ENCODE measurements at regions not wholly inside any gene's neighbourhood (a gene's known extent, or its start where the extent isn't known, plus 50 kb on each side); places are given as distances from the start of the nearest gene placed in this dataset.

DNA sequence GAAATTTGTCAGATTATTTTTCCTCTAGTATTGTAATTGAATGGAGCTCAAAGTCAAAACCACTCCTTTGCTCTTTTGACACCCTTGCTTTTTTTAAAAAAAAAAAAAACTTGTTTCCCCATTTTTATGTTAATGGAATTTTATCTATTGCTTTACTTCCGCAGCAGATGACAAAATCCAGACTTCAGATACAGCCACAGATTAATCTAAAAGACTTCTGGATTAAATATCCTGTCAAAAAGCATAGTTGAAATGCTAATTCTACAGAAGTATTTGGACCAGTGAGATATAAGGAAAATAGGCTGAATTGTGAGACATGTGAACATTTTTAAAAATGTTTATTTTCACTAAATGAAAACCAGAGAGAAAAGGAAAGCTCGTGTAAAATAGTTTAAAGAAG, 341.4 kb downstream of the BMP2 start:
- H3K27me3 Mint-ChIP-seq (ENCODE audit: low read depth): no peaks in the 10 kb centered on the region
- intact Hi-C loops (cut with micrococcal nuclease): no loop called here
- peaks cover 1% of the 10 kb centered on the region for H3K9me3 Mint-ChIP-seq
- H3K4me3 Mint-ChIP-seq: no peak overlapping the region
- no peak overlapping the region for H3K27ac Mint-ChIP-seq
- H3K36me3 Mint-ChIP-seq (ENCODE audit: low read depth): no peaks in the 10 kb centered on the region
- no peak for DNase-seq
- CTCF ChIA-PET: no interaction called here
- no peaks in the 10 kb centered on the region for H3K4me1 Mint-ChIP-seq (ENCODE audit: low read depth)

DNA sequence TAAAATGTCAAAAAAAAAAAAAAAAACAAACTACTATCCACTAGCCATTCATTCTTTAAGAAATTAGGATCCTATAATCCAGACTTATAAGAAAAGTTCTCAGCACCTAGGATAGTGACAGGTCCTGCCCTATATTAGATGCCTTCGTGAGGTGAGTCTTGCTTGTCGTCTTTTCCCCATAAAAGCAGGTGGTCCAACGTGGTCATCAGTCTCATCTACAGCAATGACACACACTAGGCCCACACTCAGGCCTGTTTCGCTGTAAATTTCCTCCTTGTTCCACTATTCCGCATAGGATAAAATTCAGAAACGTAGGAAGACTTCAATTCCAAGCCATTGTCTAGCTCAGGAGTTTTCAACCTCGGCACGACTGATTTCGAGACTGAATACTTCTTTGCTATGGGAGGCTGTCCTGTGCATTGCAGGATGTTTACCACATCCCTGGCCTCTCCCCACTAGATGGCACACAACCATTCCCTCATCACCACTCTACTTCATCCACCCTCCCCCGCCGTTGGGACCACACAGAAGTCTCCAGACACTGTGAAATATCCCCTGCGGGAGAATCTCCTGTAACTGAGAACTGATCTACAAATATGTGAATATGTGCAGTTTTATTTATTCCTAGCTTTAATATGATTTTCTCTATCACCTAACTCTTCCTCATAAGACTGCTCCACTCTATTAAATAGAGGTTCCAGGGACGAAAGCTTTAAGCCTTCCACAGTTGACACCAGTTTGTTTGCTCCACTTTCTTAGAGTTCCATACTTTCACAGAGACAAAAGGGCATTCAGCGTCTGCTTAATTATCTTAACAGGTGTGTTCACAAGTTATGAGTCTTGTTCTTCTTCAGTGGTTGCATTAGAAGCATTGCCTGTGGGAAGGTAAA, 346.3 kb downstream of the BMP2 start:
- DNase-seq: no peak
- Mint-ChIP-seq H3K36me3 (ENCODE audit: low read depth) (no peaks in the 10 kb centered on the region), H3K9me3 (no peaks in the 10 kb centered on the region), H3K27me3 (ENCODE audit: low read depth) (no peaks in the 10 kb centered on the region), H3K27ac (no peak overlapping the region), H3K4me1 (ENCODE audit: low read depth) (no peaks in the 10 kb centered on the region), H3K4me3 (no peak overlapping the region)
- intact Hi-C loops (cut with micrococcal nuclease): no loop called here
- CTCF ChIA-PET: interaction anchor here (1.9 kb wide), 1 partner anchor 10 kb away, joined by 7 read pairs; no protein-coding TSS in a partner anchor

DNA sequence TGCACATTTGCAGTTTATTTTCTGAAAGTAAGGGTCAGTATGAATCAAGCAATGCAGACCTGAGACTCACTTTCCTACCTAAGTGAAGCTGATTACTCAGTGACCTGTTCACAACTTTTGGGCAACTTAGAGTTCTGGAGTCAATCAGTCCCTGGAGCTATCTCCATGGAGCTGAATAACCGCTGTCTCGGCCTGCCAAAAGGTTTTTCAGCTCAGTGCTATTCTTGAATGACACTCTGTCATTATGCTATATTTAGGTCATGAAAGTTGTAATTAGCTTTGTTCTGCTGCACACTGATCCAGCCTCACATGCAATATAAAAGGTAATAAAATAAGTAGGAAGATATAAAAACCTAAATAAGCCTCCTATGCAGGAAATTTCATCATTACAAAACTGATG, 356.0 kb downstream of the BMP2 start:
- Mint-ChIP-seq H3K4me1 (ENCODE audit: low read depth) (no peaks in the 10 kb centered on the region), H3K9me3 (peaks cover 6% of the 10 kb centered on the region), H3K27me3 (ENCODE audit: low read depth) (no peaks in the 10 kb centered on the region), H3K27ac (no peak overlapping the region), H3K4me3 (no peak overlapping the region), H3K36me3 (ENCODE audit: low read depth) (no peaks in the 10 kb centered on the region)
- intact Hi-C loops (cut with micrococcal nuclease): no loop called here
- CTCF ChIA-PET: interaction anchor here (1.9 kb wide), 1 partner anchor 10 kb away, joined by 7 read pairs; no protein-coding TSS in a partner anchor
- no peak for DNase-seq

- no peaks in the 10 kb centered on the region for H3K27me3 Mint-ChIP-seq (ENCODE audit: low read depth)
- intact Hi-C loops (cut with micrococcal nuclease): no loop called here
- H3K4me3 Mint-ChIP-seq: no peak overlapping the region
- no peak for DNase-seq
- H3K36me3 Mint-ChIP-seq (ENCODE audit: low read depth): no peaks in the 10 kb centered on the region
- H3K4me1 Mint-ChIP-seq (ENCODE audit: low read depth): no peaks in the 10 kb centered on the region
- no peak overlapping the region for H3K27ac Mint-ChIP-seq
- peaks cover 6% of the 10 kb centered on the region for H3K9me3 Mint-ChIP-seq
- CTCF ChIA-PET: interaction anchor here (1.9 kb wide), 1 partner anchor 11 kb away, joined by 7 read pairs; no protein-coding TSS in a partner anchor
Observed at GRCh38 chr20:7124120-7124519, 356.6 kb downstream of the BMP2 start.

DNA sequence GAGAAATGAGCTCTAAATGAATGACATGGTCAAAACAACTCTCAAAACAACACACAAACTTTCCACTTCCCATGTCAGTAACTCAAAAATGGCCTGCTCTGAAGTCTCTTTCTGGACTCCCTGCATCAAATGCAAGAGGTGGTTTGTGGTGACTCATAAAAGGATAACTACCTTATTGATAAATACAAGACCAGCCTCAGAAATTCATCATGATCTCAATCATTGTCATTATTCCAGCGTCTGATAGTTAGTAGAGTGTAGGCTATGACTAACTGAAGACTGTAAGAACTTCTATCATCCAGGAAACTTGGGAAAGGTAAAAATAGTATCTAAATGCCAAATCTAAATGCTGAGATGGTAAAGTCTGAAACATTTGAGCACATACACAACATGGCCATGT, 369.4 kb downstream of the BMP2 start:
- H3K36me3 Mint-ChIP-seq (ENCODE audit: low read depth): no peaks in the 10 kb centered on the region
- H3K27me3 Mint-ChIP-seq (ENCODE audit: low read depth): no peaks in the 10 kb centered on the region
- H3K27ac Mint-ChIP-seq: no peak overlapping the region
- no peaks in the 10 kb centered on the region for H3K4me1 Mint-ChIP-seq (ENCODE audit: low read depth)
- H3K4me3 Mint-ChIP-seq: no peak overlapping the region
- CTCF ChIA-PET: interaction anchor here (0.6 kb wide), 1 partner anchor 315 kb away, joined by 3 read pairs; no protein-coding TSS in a partner anchor
- no peak for DNase-seq
- peaks cover 2% of the 10 kb centered on the region for H3K9me3 Mint-ChIP-seq
- intact Hi-C loops (cut with micrococcal nuclease): no loop called here

- Mint-ChIP-seq H3K27ac (no peak overlapping the region), H3K27me3 (ENCODE audit: low read depth) (no peaks in the 10 kb centered on the region), H3K9me3 (peaks cover 2% of the 10 kb centered on the region), H3K4me3 (no peak overlapping the region), H3K4me1 (ENCODE audit: low read depth) (no peaks in the 10 kb centered on the region), H3K36me3 (ENCODE audit: low read depth) (no peaks in the 10 kb centered on the region)
- intact Hi-C loops (cut with micrococcal nuclease): no loop called here
- DNase-seq: no peak
- CTCF ChIA-PET: interaction anchor here (0.6 kb wide), 1 partner anchor 316 kb away, joined by 3 read pairs; no protein-coding TSS in a partner anchor
Observed at GRCh38 chr20:7137395-7138151, 370.1 kb downstream of the BMP2 start.

- Mint-ChIP-seq H3K9me3 (peaks cover 1% of the 10 kb centered on the region), H3K4me1 (ENCODE audit: low read depth) (no peaks in the 10 kb centered on the region), H3K36me3 (ENCODE audit: low read depth) (no peaks in the 10 kb centered on the region), H3K27me3 (ENCODE audit: low read depth) (no peaks in the 10 kb centered on the region), H3K4me3 (no peak overlapping the region), H3K27ac (no peak overlapping the region)
- CTCF ChIA-PET: interaction anchor here (0.7 kb wide), 1 partner anchor 959 kb away, joined by 9 read pairs; no protein-coding TSS in a partner anchor
- intact Hi-C loops (cut with micrococcal nuclease): no loop called here
- DNase-seq: no peak
Observed at GRCh38 chr20:7144464-7144863, 377.0 kb downstream of the BMP2 start.

- intact Hi-C loops (cut with micrococcal nuclease): no loop called here
- Mint-ChIP-seq H3K4me3 (no peak overlapping the region), H3K36me3 (ENCODE audit: low read depth) (no peaks in the 10 kb centered on the region), H3K27ac (no peak overlapping the region), H3K4me1 (ENCODE audit: low read depth) (no peaks in the 10 kb centered on the region), H3K27me3 (ENCODE audit: low read depth) (no peaks in the 10 kb centered on the region), H3K9me3 (peaks cover 3% of the 10 kb centered on the region)
- DNase-seq: no peak
- CTCF ChIA-PET: interaction anchor here (0.7 kb wide), 1 partner anchor 61 kb away, joined by 3 read pairs; no protein-coding TSS in a partner anchor
Observed at GRCh38 chr20:7146552-7147219, 379.2 kb downstream of the BMP2 start.

- H3K27ac Mint-ChIP-seq: no peak overlapping the region
- no peak overlapping the region for H3K4me3 Mint-ChIP-seq
Observed at GRCh38 chr20:7147220-7147601, 379.7 kb downstream of the BMP2 start.

GRCh38 chr20:7151676-7152470, 384.4 kb downstream of the BMP2 start:
- CTCF ChIA-PET: no interaction called here
- H3K9me3 Mint-ChIP-seq: peaks cover 2% of the 10 kb centered on the region
- no peaks in the 10 kb centered on the region for H3K36me3 Mint-ChIP-seq (ENCODE audit: low read depth)
- no peak overlapping the region for H3K27ac Mint-ChIP-seq
- H3K4me3 Mint-ChIP-seq: no peak overlapping the region
- no peak for DNase-seq
- intact Hi-C loops (cut with micrococcal nuclease): no loop called here
- no peaks in the 10 kb centered on the region for H3K4me1 Mint-ChIP-seq (ENCODE audit: low read depth)
- no peaks in the 10 kb centered on the region for H3K27me3 Mint-ChIP-seq (ENCODE audit: low read depth)

More at GRCh38 chr20:7147220-7147601, 379.7 kb downstream of the BMP2 start:
- CTCF ChIA-PET: interaction anchor here (0.7 kb wide), 1 partner anchor 61 kb away, joined by 3 read pairs; no protein-coding TSS in a partner anchor
- no peak for DNase-seq
- Mint-ChIP-seq H3K9me3 (peaks cover 3% of the 10 kb centered on the region), H3K27me3 (ENCODE audit: low read depth) (no peaks in the 10 kb centered on the region), H3K4me1 (ENCODE audit: low read depth) (no peaks in the 10 kb centered on the region), H3K36me3 (ENCODE audit: low read depth) (no peaks in the 10 kb centered on the region)
- intact Hi-C loops (cut with micrococcal nuclease): no loop called here

- Mint-ChIP-seq H3K36me3 (ENCODE audit: low read depth) (no peaks in the 10 kb centered on the region), H3K27ac (no peak overlapping the region), H3K27me3 (ENCODE audit: low read depth) (no peaks in the 10 kb centered on the region), H3K9me3 (no peaks in the 10 kb centered on the region), H3K4me3 (no peak overlapping the region), H3K4me1 (ENCODE audit: low read depth) (no peaks in the 10 kb centered on the region)
- CTCF ChIA-PET: no interaction called here
- intact Hi-C loops (cut with micrococcal nuclease): no loop called here
- DNase-seq: no peak
Observed at GRCh38 chr20:7155282-7155681, 387.8 kb downstream of the BMP2 start.
